ENCODE measurements at regions not wholly inside any gene's neighbourhood (a gene's known extent, or its start where the extent isn't known, plus 50 kb on each side); places are given as distances from the start of the nearest gene placed in this dataset.

GRCh38 chr10:16381083-16381482, 55.7 kb upstream of the PTER start:
- DNase-seq = no peak

DNA sequence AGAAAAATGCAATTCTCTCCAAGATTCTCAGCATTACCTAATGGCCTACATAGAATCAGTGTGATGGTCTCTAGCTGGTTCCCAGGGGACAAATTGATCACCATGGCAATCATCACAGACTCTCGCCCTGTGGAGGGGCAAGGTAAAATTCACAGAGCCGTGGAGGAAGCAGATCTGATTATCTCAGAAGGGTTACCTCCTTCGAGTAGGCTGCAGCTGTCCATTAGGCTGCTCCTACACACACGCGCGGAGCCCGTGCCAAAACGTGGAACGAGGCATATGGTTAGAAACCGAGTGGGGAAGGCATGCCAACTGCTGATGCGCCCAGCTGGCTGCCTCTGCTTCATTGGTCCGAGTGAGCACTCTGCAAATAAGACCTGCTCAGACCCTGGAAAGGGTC, 52.8 kb upstream of the PTER start:
- no peak for DNase-seq

DNA sequence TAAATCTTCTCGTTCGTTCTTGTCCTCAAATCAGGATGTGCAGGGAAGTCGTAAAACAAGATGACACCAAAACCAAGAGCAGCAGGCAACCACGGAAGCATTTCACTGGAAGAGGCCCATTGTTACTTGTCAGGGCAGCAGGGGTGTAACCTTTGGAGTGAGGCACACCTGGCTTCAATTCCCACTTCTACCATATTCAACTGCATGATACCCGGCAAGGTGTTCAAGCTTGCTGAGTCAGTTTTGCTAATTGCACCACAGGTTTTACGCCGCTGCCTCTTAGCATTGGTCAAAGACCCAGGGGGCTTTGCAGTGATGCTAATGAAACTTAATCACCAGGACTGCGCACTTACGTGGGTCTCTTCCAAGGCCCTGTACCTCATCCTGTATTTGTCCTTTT, 50.0 kb upstream of the PTER start:
- no peak for DNase-seq

Measured in stimulated activated CD4-positive, alpha-beta T cell treated with anti-CD3 and anti-CD28 coated beads, Interleukin-15, amount 100 ng/mL, for 24 hours (primary cell).